ENCODE measurements at regions not wholly inside any gene's neighbourhood (a gene's known extent, or its start where the extent isn't known, plus 50 kb on each side); places are given as distances from the start of the nearest gene placed in this dataset.

GRCh38 chr1:229031061-229031460 lies 239.8 kb upstream of the RAB4A start:
- Histone ChIP-seq H3K4me3 (no peak overlapping the region), H3K27me3 (no peaks in the 10 kb centered on the region), H3K36me3 (no peaks in the 10 kb centered on the region), H3K4me1 (peaks cover 0 to 5% of the 10 kb centered on the region in 2 donors), H3K27ac (no peak overlapping the region), H3K9me3 (no peaks in the 10 kb centered on the region)
- no peak for DNase-seq (ENCODE audit: low spot score in 2 of 2)
- TF ChIP-seq POLR2A (IDR thresholded peaks at IDR 0.05) (no peak), CTCF (IDR thresholded peaks at IDR 0.05) (no peak), POLR2AphosphoS5 (IDR thresholded peaks at IDR 0.05) (no peak)
- intact Hi-C loops (cut with DNase I; ENCODE audit: low total_unique reads), result no loop called here

GRCh38 chr1:229031481-229032341 lies 239.2 kb upstream of the RAB4A start:
- TF ChIP-seq POLR2A (IDR thresholded peaks at IDR 0.05), result no peak
- TF ChIP-seq POLR2AphosphoS5 (IDR thresholded peaks at IDR 0.05), result no peak
- peaks cover 0 to 5% of the 10 kb centered on the region in 2 donors for H3K4me1 ChIP-seq
- no peaks in the 10 kb centered on the region for H3K36me3 ChIP-seq
- DNase-seq (ENCODE audit: low spot score in 2 of 2), result no peak
- no peaks in the 10 kb centered on the region for H3K9me3 ChIP-seq
- H3K4me3 ChIP-seq, result no peak overlapping the region
- H3K27me3 ChIP-seq, result no peaks in the 10 kb centered on the region
- H3K27ac ChIP-seq, result no peak overlapping the region
- intact Hi-C loops (cut with DNase I; ENCODE audit: low total_unique reads), result no loop called here

- peak overlapping the region in 1 of 2 donors; percentile 44 for H3K27ac ChIP-seq
- intact Hi-C loops (cut with DNase I; ENCODE audit: low total_unique reads), result no loop called here
- H3K4me1 ChIP-seq, result peaks cover 0 to 2% of the 10 kb centered on the region in 2 donors
- H3K36me3 ChIP-seq, result no peaks in the 10 kb centered on the region
- no peaks in the 10 kb centered on the region for H3K27me3 ChIP-seq
- TF ChIP-seq POLR2AphosphoS5 (IDR thresholded peaks at IDR 0.05) (no peak), POLR2A (IDR thresholded peaks at IDR 0.05) (no peak), CTCF (IDR thresholded peaks at IDR 0.05) (no peak)
- no peaks in the 10 kb centered on the region for H3K9me3 ChIP-seq
- no peak overlapping the region for H3K4me3 ChIP-seq
- no peak for DNase-seq (ENCODE audit: low spot score in 2 of 2)
Measured at GRCh38 chr1:229032375-229032774, 238.5 kb upstream of the RAB4A start.

GRCh38 chr1:229033480-229033879 lies 237.4 kb upstream of the RAB4A start:
- H3K4me1 ChIP-seq, result no peaks in the 10 kb centered on the region
- no peaks in the 10 kb centered on the region for H3K9me3 ChIP-seq
- H3K27ac ChIP-seq, result no peak overlapping the region
- no peaks in the 10 kb centered on the region for H3K36me3 ChIP-seq
- DNase-seq (ENCODE audit: low spot score in 2 of 2), result no peak
- no peaks in the 10 kb centered on the region for H3K27me3 ChIP-seq
- intact Hi-C loops (cut with DNase I; ENCODE audit: low total_unique reads), result no loop called here
- TF ChIP-seq CTCF (IDR thresholded peaks at IDR 0.05) (no peak), POLR2AphosphoS5 (IDR thresholded peaks at IDR 0.05) (no peak), POLR2A (IDR thresholded peaks at IDR 0.05) (no peak)
- no peak overlapping the region for H3K4me3 ChIP-seq

- TF ChIP-seq POLR2AphosphoS5 (IDR thresholded peaks at IDR 0.05), result no peak
- no peak for TF ChIP-seq POLR2A (IDR thresholded peaks at IDR 0.05)
- no peak for TF ChIP-seq CTCF (IDR thresholded peaks at IDR 0.05)
- Histone ChIP-seq H3K36me3 (no peaks in the 10 kb centered on the region), H3K27me3 (no peaks in the 10 kb centered on the region), H3K27ac (peak overlapping the region in 1 of 2 donors; percentile 9), H3K4me1 (no peaks in the 10 kb centered on the region), H3K9me3 (no peaks in the 10 kb centered on the region), H3K4me3 (no peak overlapping the region)
- DNase-seq (ENCODE audit: low spot score in 2 of 2), result no peak
- intact Hi-C loops (cut with DNase I; ENCODE audit: low total_unique reads), result no loop called here
Measured at GRCh38 chr1:229034342-229034741, 236.6 kb upstream of the RAB4A start.

Measured in breast epithelium (tissue), 4 donors.